ENCODE measurements at regions not wholly inside any gene's neighbourhood (a gene's known extent, or its start where the extent isn't known, plus 50 kb on each side); places are given as distances from the start of the nearest gene placed in this dataset.

- TF ChIP-seq CTCF (IDR thresholded peaks at IDR 0.05) = no peak
- TF ChIP-seq POLR2A (IDR thresholded peaks at IDR 0.05) = no peak
- TF ChIP-seq EP300 (IDR thresholded peaks at IDR 0.05) = no peak
Observed at GRCh38 chr1:29497395-29498125, 261.2 kb downstream of the PTPRU start.
